ENCODE measurements at regions not wholly inside any gene's neighbourhood (a gene's known extent, or its start where the extent isn't known, plus 50 kb on each side); places are given as distances from the start of the nearest gene placed in this dataset.
"Not testable (repeated sequence)": the region's sequence is repeated elsewhere in the genome, so short reads cannot be mapped to it uniquely, and the experiment has no call there.

DNA sequence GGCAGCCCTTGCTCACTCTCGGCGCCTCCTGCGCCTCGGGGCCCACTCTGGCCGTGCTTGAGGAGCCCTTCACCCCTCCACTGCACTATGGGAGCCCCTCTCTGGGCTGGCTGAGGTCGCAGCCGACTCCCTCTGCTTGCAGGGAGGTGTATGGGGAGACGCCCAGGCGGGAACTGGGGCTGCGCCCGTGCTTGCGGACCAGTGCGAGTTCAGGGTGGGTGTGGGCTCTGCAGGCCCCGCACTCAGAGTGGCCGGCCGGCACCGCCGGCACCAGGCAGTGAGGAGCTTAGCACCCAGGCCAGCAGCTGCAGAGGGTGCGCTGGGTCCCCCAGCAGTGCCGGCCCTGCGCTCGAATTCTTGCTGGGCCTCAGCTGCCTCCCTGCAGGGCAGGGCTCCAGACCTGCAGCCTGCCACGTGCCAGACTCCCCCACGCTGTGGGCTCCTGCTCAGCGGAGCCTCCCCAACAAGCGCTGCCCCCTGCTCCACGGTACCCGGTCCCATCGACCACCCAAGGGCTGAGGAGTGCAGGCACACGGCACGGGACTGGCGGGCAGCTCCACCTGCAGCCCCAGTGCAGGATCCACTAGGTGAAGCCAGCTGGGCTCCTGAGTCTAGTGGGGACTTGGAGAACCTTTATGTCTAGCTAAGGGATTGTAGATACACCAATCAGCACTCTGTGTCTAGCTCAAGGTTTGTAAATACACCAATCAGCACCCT lies 54.0 kb upstream of the WWC2 start:
- TF ChIP-seq, protein P1, sequence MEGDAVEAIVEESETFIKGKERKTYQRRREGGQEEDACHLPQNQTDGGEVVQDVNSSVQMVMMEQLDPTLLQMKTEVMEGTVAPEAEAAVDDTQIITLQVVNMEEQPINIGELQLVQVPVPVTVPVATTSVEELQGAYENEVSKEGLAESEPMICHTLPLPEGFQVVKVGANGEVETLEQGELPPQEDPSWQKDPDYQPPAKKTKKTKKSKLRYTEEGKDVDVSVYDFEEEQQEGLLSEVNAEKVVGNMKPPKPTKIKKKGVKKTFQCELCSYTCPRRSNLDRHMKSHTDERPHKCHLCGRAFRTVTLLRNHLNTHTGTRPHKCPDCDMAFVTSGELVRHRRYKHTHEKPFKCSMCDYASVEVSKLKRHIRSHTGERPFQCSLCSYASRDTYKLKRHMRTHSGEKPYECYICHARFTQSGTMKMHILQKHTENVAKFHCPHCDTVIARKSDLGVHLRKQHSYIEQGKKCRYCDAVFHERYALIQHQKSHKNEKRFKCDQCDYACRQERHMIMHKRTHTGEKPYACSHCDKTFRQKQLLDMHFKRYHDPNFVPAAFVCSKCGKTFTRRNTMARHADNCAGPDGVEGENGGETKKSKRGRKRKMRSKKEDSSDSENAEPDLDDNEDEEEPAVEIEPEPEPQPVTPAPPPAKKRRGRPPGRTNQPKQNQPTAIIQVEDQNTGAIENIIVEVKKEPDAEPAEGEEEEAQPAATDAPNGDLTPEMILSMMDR (conservative IDR thresholded peaks at IDR 0.05; ENCODE audit: low read length), result not testable (repeated sequence)
- TF ChIP-seq EZH2phosphoT487 (IDR thresholded peaks at IDR 0.05; ENCODE audit: borderline replicate concordance, low read depth, low read length), result not testable (repeated sequence)

Data from OCI-LY7 (cell line).